MCF 10A (cell line): ENCODE measurements at regions not wholly inside any gene's neighbourhood (a gene's known extent, or its start where the extent isn't known, plus 50 kb on each side); places are given as distances from the start of the nearest gene placed in this dataset.

Experiments used
- BruUV-seq: library from RNA; stranded (reverse); fragments of 400-500 nt; replicated peaks from 2 replicates; lab custom pipeline; 2021; lab: Mats Ljungman, UMichigan
- CTCF ChIA-PET: fragments of 300-600 bp; sonication (Branson Sonifier 250); formaldehyde crosslinking; extraction: SDS; loops from one replicate; lab custom pipeline; 2021; ENCODE audit warnings: antibody characterized with exemption, inconsistent platforms; lab: Yijun Ruan, JAX
- POLR2A ChIA-PET: fragments of 300-600, 350-650 bp; sonication (Branson Sonifier 250); formaldehyde crosslinking; extraction: SDS; loops from one replicate; lab custom pipeline; 2020; ENCODE audit warnings: antibody characterized with exemption, inconsistent platforms; lab: Yijun Ruan, JAX
- DNase-seq: peaks from one replicate; pipeline ENCODE4 v3.0.0-alpha.2; 2018; ENCODE audit not compliant: unreplicated experiment
- H3K27ac Mint-ChIP-seq: one replicate; pipeline ENCODE4 v1.8.0; 2022; ENCODE audit warnings: mild to moderate bottlenecking, low read depth, mixed read lengths; ENCODE audit not compliant: unreplicated experiment
- H3K27me3 Mint-ChIP-seq: one replicate; pipeline ENCODE4 v1.8.0; 2022; ENCODE audit warnings: mixed read lengths; ENCODE audit not compliant: insufficient read depth, unreplicated experiment
- H3K36me3 Mint-ChIP-seq: one replicate; pipeline ENCODE4 v1.8.0; 2022; ENCODE audit warnings: mild to moderate bottlenecking, moderate library complexity, mixed read lengths; ENCODE audit not compliant: insufficient read depth, unreplicated experiment
- H3K4me1 Mint-ChIP-seq: one replicate; pipeline ENCODE4 v1.8.0; 2022; ENCODE audit warnings: mixed read lengths; ENCODE audit not compliant: insufficient read depth, unreplicated experiment
- H3K4me3 Mint-ChIP-seq: one replicate; pipeline ENCODE4 v1.8.0; 2022; ENCODE audit warnings: mild to moderate bottlenecking, moderate library complexity, mixed read lengths; ENCODE audit not compliant: unreplicated experiment
- H3K9me3 Mint-ChIP-seq: one replicate; pipeline ENCODE4 v1.8.0; 2022; ENCODE audit warnings: mixed read lengths; ENCODE audit not compliant: unreplicated experiment
- CTCF ChIP-seq: fragments of 200-600 bp; IDR thresholded peaks from one replicate; pipeline ENCODE4 v1.8.0; 2022; ENCODE audit warnings: antibody characterized with exemption, mild to moderate bottlenecking; ENCODE audit not compliant: unreplicated experiment
- intact Hi-C: fragments of 100-400 bp; cut with micrococcal nuclease; formaldehyde crosslinking; loops from 2 replicates; pipeline ENCODE4 v1.14.1; 2022

DNA sequence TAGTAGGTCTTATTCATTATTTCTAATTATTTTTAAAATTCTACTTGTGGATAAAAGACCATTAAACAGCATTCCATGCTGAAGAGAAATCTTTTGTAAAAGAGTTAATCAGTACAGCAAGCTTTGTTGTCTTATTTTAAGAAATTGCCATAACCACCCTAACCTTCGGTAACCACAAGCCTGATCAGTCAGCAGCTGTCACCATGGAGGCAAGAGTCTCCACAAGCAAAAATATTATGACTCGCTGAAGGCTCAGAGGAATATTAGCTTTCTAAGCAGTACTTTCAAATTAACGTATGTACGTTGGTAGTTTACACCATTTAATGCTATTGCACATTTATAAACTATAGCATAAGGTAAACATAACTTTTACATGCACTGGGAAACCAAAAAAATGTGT, 650.5 kb upstream of the LINC00305 start:
- Mint-ChIP-seq H3K9me3 (no peaks in the 10 kb centered on the region), H3K27ac (no peak overlapping the region), H3K27me3 (peaks cover 30% of the 10 kb centered on the region), H3K36me3 (peaks cover 6% of the 10 kb centered on the region), H3K4me1 (no peaks in the 10 kb centered on the region), H3K4me3 (no peak overlapping the region)
- no peak for DNase-seq
- no peak for TF ChIP-seq CTCF
- CTCF ChIA-PET: no interaction called here
- intact Hi-C loops: no loop called here
- BruUV-seq: no TSS peak
- POLR2A ChIA-PET: no interaction called here

DNA sequence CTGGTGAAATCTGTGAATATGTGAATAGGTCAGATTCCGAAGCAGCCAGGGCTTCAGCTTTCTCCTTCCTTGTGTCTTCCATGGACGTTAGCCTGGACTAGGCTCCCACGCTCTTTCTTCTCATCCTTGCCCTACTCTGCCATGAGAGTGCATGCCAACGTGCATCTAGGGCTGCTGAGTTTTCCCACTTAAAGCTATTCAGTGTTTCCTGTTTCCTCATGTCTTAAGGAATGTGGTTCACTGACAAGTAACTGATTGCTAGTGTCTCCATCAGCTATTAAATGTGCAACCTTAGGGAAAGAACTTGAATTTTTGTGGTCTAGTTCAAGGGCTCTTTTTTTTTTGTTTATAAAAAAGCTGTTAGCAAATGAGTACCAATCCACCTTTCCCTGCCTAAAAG, 642.3 kb upstream of the LINC00305 start:
- Mint-ChIP-seq H3K4me1 (no peaks in the 10 kb centered on the region), H3K27me3 (peaks cover 60% of the 10 kb centered on the region), H3K9me3 (no peaks in the 10 kb centered on the region), H3K27ac (no peak overlapping the region), H3K4me3 (no peak overlapping the region), H3K36me3 (no peaks in the 10 kb centered on the region)
- no peak for DNase-seq
- CTCF ChIA-PET: interaction anchor here (0.9 to 1.3 kb wide), 2 partner anchors 9 to 86 kb away, joined by 3 to 4 read pairs; no protein-coding TSS in a partner anchor
- no TSS peak for BruUV-seq
- intact Hi-C loops: no loop called here
- POLR2A ChIA-PET: interaction anchor here (1.7 kb wide), 1 partner anchor 38 kb away, joined by 3 read pairs; no protein-coding TSS in a partner anchor
- TF ChIP-seq CTCF: no peak

DNA sequence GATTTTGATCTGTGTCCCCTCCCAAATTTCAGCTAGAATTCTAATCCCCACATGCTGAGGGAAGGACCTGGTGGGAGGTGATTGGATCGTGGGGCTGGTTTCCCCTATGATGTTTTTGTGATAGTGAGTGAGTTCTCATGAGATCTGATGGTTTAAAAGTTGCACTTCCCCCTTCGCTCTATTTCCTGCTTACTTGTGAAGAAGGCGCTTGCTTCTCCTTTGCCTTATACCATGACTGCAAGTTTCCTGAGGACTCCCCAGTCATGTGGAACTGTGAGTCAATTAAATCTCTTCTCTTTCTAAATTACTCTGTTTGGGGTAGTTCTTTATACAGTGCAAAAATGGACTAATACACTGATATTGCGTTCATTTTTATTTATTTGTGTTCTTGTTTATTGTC, 636.8 kb upstream of the LINC00305 start:
- H3K9me3 Mint-ChIP-seq: peaks cover 5% of the 10 kb centered on the region
- no peaks in the 10 kb centered on the region for H3K4me1 Mint-ChIP-seq
- BruUV-seq: no TSS peak
- no peak overlapping the region for H3K27ac Mint-ChIP-seq
- TF ChIP-seq CTCF: no peak
- CTCF ChIA-PET: no interaction called here
- POLR2A ChIA-PET: no interaction called here
- peaks cover 26% of the 10 kb centered on the region for H3K27me3 Mint-ChIP-seq
- no peak for DNase-seq
- H3K4me3 Mint-ChIP-seq: no peak overlapping the region
- H3K36me3 Mint-ChIP-seq: no peaks in the 10 kb centered on the region
- intact Hi-C loops: no loop called here

GRCh38 chr18:64777556-64777955, 628.7 kb upstream of the LINC00305 start:
- Mint-ChIP-seq H3K27me3 (peaks cover 30% of the 10 kb centered on the region), H3K4me1 (no peaks in the 10 kb centered on the region), H3K4me3 (no peak overlapping the region), H3K9me3 (peaks cover 6% of the 10 kb centered on the region), H3K27ac (no peak overlapping the region), H3K36me3 (no peaks in the 10 kb centered on the region)
- CTCF ChIA-PET: no interaction called here
- DNase-seq: no peak
- POLR2A ChIA-PET: no interaction called here
- intact Hi-C loops: no loop called here
- no peak for TF ChIP-seq CTCF
- no TSS peak for BruUV-seq
